DND-41 (cell line): ENCODE measurements at regions not wholly inside any gene's neighbourhood (a gene's known extent, or its start where the extent isn't known, plus 50 kb on each side); places are given as distances from the start of the nearest gene placed in this dataset.

Experiments used
- ATAC-seq: fragments of 200-7000 bp; cut with Tn5 transposase; 3 replicates; pipeline ENCODE4 v1.9.1; 2021; ENCODE audit warnings: low read depth; ENCODE audit not compliant: insufficient read depth
- DNase-seq: peaks from one replicate; pipeline ENCODE4 v3.0.0-alpha.2; 2020
- H2AFZ ChIP-seq: 2 replicates; pipeline ENCODE4 v1.6.0; 2012; ENCODE audit warnings: low read depth, low read length
- H3K27ac ChIP-seq: 2 replicates; pipeline ENCODE4 v1.5.1; 2012; ENCODE audit warnings: low read length, inconsistent platforms
- H3K27me3 ChIP-seq: fragments of 200-600 bp; sonication (generic); 2 replicates; pipeline ENCODE4 v1.6.0; 2012; ENCODE audit warnings: low read length, mild to moderate bottlenecking, inconsistent platforms; ENCODE audit not compliant: insufficient read depth, poor library complexity
- H3K36me3 ChIP-seq: 2 replicates; pipeline ENCODE4 v1.5.1; 2012; ENCODE audit warnings: low read length, inconsistent platforms; ENCODE audit not compliant: insufficient read depth
- H3K4me1 ChIP-seq: 2 replicates; pipeline ENCODE4 v1.5.1; 2012; ENCODE audit warnings: mild to moderate bottlenecking, low read length; ENCODE audit not compliant: insufficient read depth
- H3K4me2 ChIP-seq: 2 replicates; pipeline ENCODE4 v1.6.0; 2012; ENCODE audit warnings: mild to moderate bottlenecking, moderate library complexity, low read length, inconsistent platforms; ENCODE audit not compliant: insufficient read depth
- H3K4me3 ChIP-seq, 2 experiments: fragments of 200-600 bp in 1 of 2; shearing (Covaris generic) in 1 of 2; 2 replicates each; pipeline ENCODE4 v1.5.1; 2012 to 2016; ENCODE audit warnings: inconsistent platforms in 2 of 2, low read length in 2 of 2, mild to moderate bottlenecking in 2 of 2, low read depth in 1 of 2, moderate library complexity in 1 of 2
- H3K79me2 ChIP-seq: 2 replicates; pipeline ENCODE4 v1.6.0; 2012; ENCODE audit warnings: low read length, inconsistent platforms; ENCODE audit not compliant: insufficient read depth
- H3K9ac ChIP-seq: 2 replicates; pipeline ENCODE4 v1.6.0; 2012; ENCODE audit warnings: low read depth, mild to moderate bottlenecking, inconsistent platforms, low read length, moderate library complexity
- H3K9me3 ChIP-seq: 2 replicates; pipeline ENCODE4 v1.5.1; 2012; ENCODE audit warnings: low read length, moderate library complexity, mild to moderate bottlenecking, inconsistent platforms; ENCODE audit not compliant: insufficient read depth, severe bottlenecking
- H4K20me1 ChIP-seq: 2 replicates; pipeline ENCODE4 v1.6.0; 2012; ENCODE audit warnings: low read length; ENCODE audit not compliant: insufficient read depth
- EZH2 ChIP-seq: IDR thresholded peaks from 3 replicates; pipeline ENCODE4 v1.6.1; 2012; ENCODE audit warnings: borderline replicate concordance, low read depth, mild to moderate bottlenecking, moderate library complexity, low read length, inconsistent platforms; ENCODE audit not compliant: severe bottlenecking
- TF ChIP-seq, protein P1 (sequence below): IDR thresholded peaks from 2 replicates; pipeline ENCODE4 v1.5.1; 2012; ENCODE audit warnings: borderline replicate concordance, low read length, moderate library complexity, mild to moderate bottlenecking; ENCODE audit not compliant: poor library complexity, severe bottlenecking; ENCODE audit errors: extremely low read depth

GRCh38 chr10:8590518-8590917 is 536.0 kb downstream of the GATA3 start:
- no peaks in the 10 kb centered on the region for H3K9me3 ChIP-seq
- no peaks in the 10 kb centered on the region for H4K20me1 ChIP-seq
- H3K9ac ChIP-seq, result no peak overlapping the region
- no peaks in the 10 kb centered on the region for H3K79me2 ChIP-seq
- ATAC-seq, result no peak
- H3K4me3 ChIP-seq, result no peak overlapping the region
- peak overlapping the region; percentile 54; the same call in 1 of the 2 replicates for H3K4me2 ChIP-seq
- no peak for DNase-seq
- no peak overlapping the region; the same call in 1 of the 2 replicates for H2AFZ ChIP-seq
- H3K4me1 ChIP-seq, result peaks cover 19% of the 10 kb centered on the region
- TF ChIP-seq, protein P1, sequence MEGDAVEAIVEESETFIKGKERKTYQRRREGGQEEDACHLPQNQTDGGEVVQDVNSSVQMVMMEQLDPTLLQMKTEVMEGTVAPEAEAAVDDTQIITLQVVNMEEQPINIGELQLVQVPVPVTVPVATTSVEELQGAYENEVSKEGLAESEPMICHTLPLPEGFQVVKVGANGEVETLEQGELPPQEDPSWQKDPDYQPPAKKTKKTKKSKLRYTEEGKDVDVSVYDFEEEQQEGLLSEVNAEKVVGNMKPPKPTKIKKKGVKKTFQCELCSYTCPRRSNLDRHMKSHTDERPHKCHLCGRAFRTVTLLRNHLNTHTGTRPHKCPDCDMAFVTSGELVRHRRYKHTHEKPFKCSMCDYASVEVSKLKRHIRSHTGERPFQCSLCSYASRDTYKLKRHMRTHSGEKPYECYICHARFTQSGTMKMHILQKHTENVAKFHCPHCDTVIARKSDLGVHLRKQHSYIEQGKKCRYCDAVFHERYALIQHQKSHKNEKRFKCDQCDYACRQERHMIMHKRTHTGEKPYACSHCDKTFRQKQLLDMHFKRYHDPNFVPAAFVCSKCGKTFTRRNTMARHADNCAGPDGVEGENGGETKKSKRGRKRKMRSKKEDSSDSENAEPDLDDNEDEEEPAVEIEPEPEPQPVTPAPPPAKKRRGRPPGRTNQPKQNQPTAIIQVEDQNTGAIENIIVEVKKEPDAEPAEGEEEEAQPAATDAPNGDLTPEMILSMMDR, result no peak
- no peak for TF ChIP-seq EZH2
- H3K27me3 ChIP-seq, result no peaks in the 10 kb centered on the region
- no peak overlapping the region for H3K27ac ChIP-seq
- no peaks in the 10 kb centered on the region for H3K36me3 ChIP-seq

DNA sequence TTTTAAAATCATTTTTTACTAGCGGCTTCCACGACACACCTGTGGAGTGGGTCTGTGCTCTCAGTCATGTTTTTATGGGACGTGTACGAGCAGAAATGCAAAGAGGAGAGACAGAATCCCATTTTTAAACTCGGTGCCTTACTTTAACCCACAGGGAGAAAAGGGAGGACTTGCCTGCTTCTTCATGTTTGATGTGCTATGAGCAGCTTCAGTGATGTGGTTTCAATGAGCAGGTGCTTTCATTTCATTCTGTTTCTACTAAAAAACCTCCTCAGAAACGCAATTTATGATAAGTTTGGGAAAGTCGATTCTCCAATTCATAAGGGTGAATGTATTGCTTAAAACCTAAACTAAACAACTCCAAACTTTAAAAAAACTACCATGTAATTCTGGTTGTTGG is 537.2 kb downstream of the GATA3 start:
- no peak overlapping the region for H3K9ac ChIP-seq
- DNase-seq (peak; percentile 25), ATAC-seq (peak; percentile 95)
- H3K79me2 ChIP-seq, result no peaks in the 10 kb centered on the region
- H3K27ac ChIP-seq, result peak overlapping the region; percentile 44
- peak overlapping the region in 1 of 2 experiments; percentile 38; a peak in 2 of 4 replicates for H3K4me3 ChIP-seq
- H3K4me1 ChIP-seq, result peaks cover 19% of the 10 kb centered on the region
- no peaks in the 10 kb centered on the region for H4K20me1 ChIP-seq
- peak overlapping the region; percentile 54 for H3K4me2 ChIP-seq
- H3K9me3 ChIP-seq, result no peaks in the 10 kb centered on the region
- TF ChIP-seq EZH2, result no peak
- TF ChIP-seq, protein P1, result no peak
- H3K36me3 ChIP-seq, result no peaks in the 10 kb centered on the region
- peak overlapping the region; percentile 6 for H2AFZ ChIP-seq
- no peaks in the 10 kb centered on the region for H3K27me3 ChIP-seq

DNA sequence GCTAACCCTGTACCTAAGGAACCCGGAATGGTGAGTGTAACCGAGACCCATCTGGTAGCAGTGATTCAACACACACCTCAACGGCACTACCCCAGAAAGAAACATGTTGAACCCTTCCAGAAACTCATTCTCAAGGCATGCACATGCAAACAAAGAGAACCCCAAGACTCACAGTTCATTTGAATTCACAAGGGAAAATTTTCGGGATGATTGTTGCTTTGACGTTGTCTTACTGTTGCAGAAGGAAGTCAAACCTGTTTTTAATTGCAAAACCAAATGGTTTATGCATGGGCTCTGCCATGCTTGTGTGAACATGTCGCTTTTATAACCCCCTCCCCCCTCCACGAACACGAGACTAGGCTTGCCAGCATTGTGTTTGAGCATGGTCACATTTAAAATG is 539.7 kb downstream of the GATA3 start:
- DNase-seq (no peak), ATAC-seq (no peak)
- no peak overlapping the region for H3K9ac ChIP-seq
- peaks cover 19% of the 10 kb centered on the region for H3K4me1 ChIP-seq
- H3K27me3 ChIP-seq, result no peaks in the 10 kb centered on the region
- no peak overlapping the region for H3K27ac ChIP-seq
- no peak overlapping the region for H2AFZ ChIP-seq
- H3K79me2 ChIP-seq, result no peaks in the 10 kb centered on the region
- H3K9me3 ChIP-seq, result no peaks in the 10 kb centered on the region
- H4K20me1 ChIP-seq, result no peaks in the 10 kb centered on the region
- H3K36me3 ChIP-seq, result no peaks in the 10 kb centered on the region
- no peak overlapping the region for H3K4me3 ChIP-seq
- H3K4me2 ChIP-seq, result no peak overlapping the region
- no peak for TF ChIP-seq EZH2
- TF ChIP-seq, protein P1, result no peak

- H3K4me3 ChIP-seq, result no peak overlapping the region
- no peak overlapping the region for H2AFZ ChIP-seq
- no peaks in the 10 kb centered on the region for H3K9me3 ChIP-seq
- H3K79me2 ChIP-seq, result no peaks in the 10 kb centered on the region
- no peak for TF ChIP-seq EZH2
- H3K4me2 ChIP-seq, result no peak overlapping the region
- no peak overlapping the region for H3K9ac ChIP-seq
- no peaks in the 10 kb centered on the region for H3K36me3 ChIP-seq
- H3K4me1 ChIP-seq, result peaks cover 19% of the 10 kb centered on the region
- H3K27ac ChIP-seq, result no peak overlapping the region
- H3K27me3 ChIP-seq, result no peaks in the 10 kb centered on the region
- H4K20me1 ChIP-seq, result no peaks in the 10 kb centered on the region
- no peak for ATAC-seq
- no peak for DNase-seq
Measured at GRCh38 chr10:8594711-8595110, 540.2 kb downstream of the GATA3 start.
